HCT116 (cell line): ENCODE measurements at regions not wholly inside any gene's neighbourhood (a gene's known extent, or its start where the extent isn't known, plus 50 kb on each side); places are given as distances from the start of the nearest gene placed in this dataset.

ENCODE experiments used
- ATAC-seq: fragments of 200-7000 bp; cut with Tn5 transposase; 2 replicates; pipeline ENCODE4 v1.9.1; 2020; ENCODE audit warnings: mild to moderate bottlenecking, moderate library complexity
- BruUV-seq: library from RNA; stranded (reverse); fragments of 400-500 nt; replicated peaks from 2 replicates; lab custom pipeline; 2021; lab: Mats Ljungman, UMichigan
- CTCF ChIA-PET: fragments of 300-600 bp; sonication (Branson Sonifier 250); formaldehyde crosslinking; loops from one replicate; lab custom pipeline; 2021; ENCODE audit warnings: antibody characterized with exemption; lab: Charles Lee
- POLR2A ChIA-PET: fragments of 300-600, 350-600 bp; sonication (Branson Sonifier 250); formaldehyde crosslinking; loops from one replicate; lab custom pipeline; 2021; ENCODE audit warnings: antibody characterized with exemption; lab: Charles Lee
- RAD21 ChIA-PET, 2 experiments: fragments of 300-600 bp; sonication (Branson Sonifier 250); formaldehyde crosslinking; loops; one replicate each; lab custom pipeline; 2023; ENCODE audit warnings: low total read pairs in 2 of 2; ENCODE audit not compliant: uncharacterized antibody in 2 of 2, unreplicated experiment in 2 of 2, low non-redundant PET in 1 of 2; lab: Charles Lee
- DNase-seq: peaks from one replicate; pipeline ENCODE4 v3.0.0-alpha.2; 2010; ENCODE audit warnings: low read depth, low spot score
- H2AFZ ChIP-seq: fragments of 200-600 bp; shearing (Covaris generic), sonication (generic); 2 replicates; pipeline ENCODE4 v1.6.1; 2017; ENCODE audit warnings: low read depth, mixed run types, mixed read lengths, antibody characterized with exemption, low read length; ENCODE audit not compliant: poor library complexity, severe bottlenecking
- H3K27ac ChIP-seq: 2 replicates; pipeline ENCODE4 v1.5.1; 2012; ENCODE audit warnings: low read depth, low read length
- H3K27me3 ChIP-seq: fragments of 200-600 bp; sonication (generic); 2 replicates; pipeline ENCODE4 v1.6.1; 2016; ENCODE audit warnings: mixed run types, low read length, mixed read lengths; ENCODE audit not compliant: insufficient read depth
- H3K36me3 ChIP-seq, 2 experiments: fragments of 200-500 bp in 1 of 2; fragments of 200-600 bp in 1 of 2; sonication (Bioruptor generic) in 1 of 2; sonication (generic) in 1 of 2; 2 replicates each; pipeline versions ENCODE4 v1.5.1 to v1.6.1; 2014 to 2016; ENCODE audit warnings: low read length in 2 of 2, inconsistent platforms in 1 of 2, mixed read lengths in 1 of 2, mixed run types in 1 of 2; ENCODE audit not compliant: insufficient read depth in 2 of 2, control insufficient read depth in 1 of 2
- H3K4me1 ChIP-seq, 2 experiments: fragments of 200-600 bp in 1 of 2; sonication (generic) in 1 of 2; 2 replicates each; pipeline versions ENCODE4 v1.5.1 to v1.6.1; 2012 to 2017; ENCODE audit warnings: low read length in 2 of 2, inconsistent platforms in 1 of 2, mild to moderate bottlenecking in 1 of 2, mixed read lengths in 1 of 2, mixed run types in 1 of 2, moderate library complexity in 1 of 2; ENCODE audit not compliant: insufficient read depth in 2 of 2, control insufficient read depth in 1 of 2
- H3K4me2 ChIP-seq: fragments of 200-600 bp; sonication (generic); 2 replicates; pipeline ENCODE4 v1.6.1; 2017; ENCODE audit warnings: mixed run types, low read length, mixed read lengths
- H3K4me3 ChIP-seq, 2 experiments: fragments of 200-600 bp in 1 of 2; sonication (generic) in 1 of 2; replicated peaks in 1 of 2; 2 replicates each; pipeline ENCODE4 v1.5.1; 2011 to 2016; ENCODE audit warnings: low read length in 2 of 2, control low read depth in 1 of 2, low read depth in 1 of 2, mild to moderate bottlenecking in 1 of 2, mixed read lengths in 1 of 2, mixed run types in 1 of 2
- H3K79me2 ChIP-seq: fragments of 200-600 bp; sonication (generic); 2 replicates; pipeline ENCODE4 v1.6.1; 2017; ENCODE audit warnings: mild to moderate bottlenecking, mixed run types, low read length, moderate library complexity, mixed read lengths; ENCODE audit not compliant: insufficient read depth
- H3K9ac ChIP-seq: fragments of 200-600 bp; sonication (generic); 2 replicates; pipeline ENCODE4 v1.6.1; 2016; ENCODE audit warnings: low read length, mixed read lengths
- H3K9me2 ChIP-seq: fragments of 200-600 bp; sonication (generic), shearing (Covaris generic); 2 replicates; pipeline ENCODE4 v1.6.1; 2017; ENCODE audit warnings: mixed run types, mild to moderate bottlenecking, moderate library complexity; ENCODE audit not compliant: insufficient read depth
- H3K9me3 ChIP-seq, 2 experiments: fragments of 200-500 bp in 1 of 2; fragments of 200-600 bp in 1 of 2; sonication (Bioruptor generic) in 1 of 2; sonication (generic) in 1 of 2; 2 replicates each; pipeline ENCODE4 v1.6.1; 2014 to 2017; ENCODE audit warnings: low read length in 2 of 2, mixed read lengths in 2 of 2, inconsistent platforms in 1 of 2, low read depth in 1 of 2, mild to moderate bottlenecking in 1 of 2, mixed run types in 1 of 2, moderate library complexity in 1 of 2; ENCODE audit not compliant: control insufficient read depth in 1 of 2, insufficient read depth in 1 of 2
- H4K20me1 ChIP-seq: fragments of 200-600 bp; sonication (generic), shearing (Covaris generic); 2 replicates; pipeline ENCODE4 v1.6.1; 2017; ENCODE audit warnings: mixed run types, mild to moderate bottlenecking, moderate library complexity; ENCODE audit not compliant: insufficient read depth
- ATF3 ChIP-seq: IDR thresholded peaks from 2 replicates; pipeline ENCODE4 v1.6.1; 2012
- CBX3 ChIP-seq: IDR thresholded peaks from 2 replicates; pipeline ENCODE4 v1.6.1; 2012; ENCODE audit warnings: low read depth
- ELF1 ChIP-seq: IDR thresholded peaks from 2 replicates; pipeline ENCODE4 v1.6.1; 2012; ENCODE audit warnings: low read depth, borderline replicate concordance
- EZH2 ChIP-seq: fragments of 200-600 bp; sonication (generic); IDR thresholded peaks from 2 replicates; pipeline ENCODE4 v1.6.1; 2017; ENCODE audit warnings: antibody characterized with exemption, mixed run types
- FOSL1 ChIP-seq: IDR thresholded peaks from 2 replicates; pipeline ENCODE4 v1.6.1; 2012; ENCODE audit warnings: low read depth
- POLR2AphosphoS5 ChIP-seq: IDR thresholded peaks from 2 replicates; pipeline ENCODE4 v1.6.1; 2011; ENCODE audit warnings: mild to moderate bottlenecking, low read depth, low read length, moderate library complexity
- RAD21 ChIP-seq: IDR thresholded peaks from 2 replicates; pipeline ENCODE4 v1.6.1; 2012; ENCODE audit warnings: low read depth, mild to moderate bottlenecking
- REST ChIP-seq: IDR thresholded peaks from 2 replicates; pipeline ENCODE4 v1.6.1; 2012; ENCODE audit warnings: low read depth
- TCF7L2 ChIP-seq: IDR thresholded peaks from 2 replicates; pipeline ENCODE4 v1.7.0; 2011; ENCODE audit warnings: borderline replicate concordance, inconsistent platforms; ENCODE audit not compliant: insufficient read depth, insufficient read length; ENCODE audit errors: extremely low read depth
- ZBTB33 ChIP-seq: IDR thresholded peaks from 2 replicates; pipeline ENCODE4 v1.6.1; 2011; ENCODE audit warnings: mild to moderate bottlenecking, low read length, moderate library complexity; ENCODE audit not compliant: insufficient replicate concordance; ENCODE audit errors: extremely low read depth
- ZNF274 ChIP-seq: fragments of 200-500 bp; sonication (Bioruptor generic); IDR thresholded peaks from 2 replicates; pipeline ENCODE4 v1.6.1; 2014; ENCODE audit warnings: mild to moderate bottlenecking, low read depth, low read length, inconsistent platforms
- intact Hi-C: fragments of 100-400 bp; cut with micrococcal nuclease; formaldehyde crosslinking; loops from 2 replicates; pipeline ENCODE4 v1.10.0; 2022

- TF ChIP-seq TCF7L2: no peak
- peak; percentile 5; the same call in 1 of the 2 replicates for TF ChIP-seq RAD21
- peak; percentile 62 for TF ChIP-seq FOSL1
- no peak for TF ChIP-seq ATF3
- no peak for TF ChIP-seq REST
- TF ChIP-seq POLR2AphosphoS5: no peak
- no peak for TF ChIP-seq ZNF274
Measured at GRCh38 chr10:4131407-4132215, 346.6 kb upstream of the KLF6 start (continued).

- H3K9ac ChIP-seq: no peak overlapping the region
- ChIA-PET CTCF (no interaction called here), POLR2A (no interaction called here), RAD21 (no interaction called here)
- no peaks in the 10 kb centered on the region for H3K79me2 ChIP-seq
- H3K9me3 ChIP-seq: no peaks in the 10 kb centered on the region
- TF ChIP-seq ZBTB33 (no peak), EZH2 (no peak), CBX3 (no peak), ELF1 (no peak)
- H3K9me2 ChIP-seq: no peaks in the 10 kb centered on the region
- H3K4me2 ChIP-seq: no peak overlapping the region
- intact Hi-C loops: no loop called here
- no peaks in the 10 kb centered on the region for H3K27me3 ChIP-seq
- DNase-seq (no peak), ATAC-seq (no peak)
- no peak overlapping the region for H3K27ac ChIP-seq
- H3K4me1 ChIP-seq: peaks cover 10 to 23% of the 10 kb centered on the region in 2 experiments
- H4K20me1 ChIP-seq: no peaks in the 10 kb centered on the region
- no peaks in the 10 kb centered on the region for H3K36me3 ChIP-seq
- BruUV-seq: no TSS peak
- no peak overlapping the region for H3K4me3 ChIP-seq
- peak overlapping the region; percentile 80 for H2AFZ ChIP-seq
Measured at GRCh38 chr10:4130685-4131084, 345.7 kb upstream of the KLF6 start.
